Effector memory CD8-positive, alpha-beta T cell (primary cell): ENCODE measurements at regions not wholly inside any gene's neighbourhood (a gene's known extent, or its start where the extent isn't known, plus 50 kb on each side); places are given as distances from the start of the nearest gene placed in this dataset.

ENCODE experiments used
- ATAC-seq: fragments of 150-1000 bp; cut with Tn5 transposase; replicated peaks from 2 replicates; pipeline ENCODE4 v1.10.0; 2021; ENCODE audit warnings: mild to moderate bottlenecking, moderate library complexity
- DNase-seq, 3 experiments: peaks; one replicate each; pipeline ENCODE4 v3.0.0; 2021
- H3K27ac Mint-ChIP-seq, 2 donors: one replicate each; pipeline ENCODE4 v1.8.0; 2022; ENCODE audit warnings: mild to moderate bottlenecking in 2 of 2, mixed read lengths in 2 of 2, moderate library complexity in 2 of 2
- H3K27me3 Mint-ChIP-seq, 2 donors: one replicate each; pipeline ENCODE4 v1.8.0; 2022; ENCODE audit warnings: mixed read lengths in 2 of 2
- H3K36me3 Mint-ChIP-seq: one replicate; pipeline ENCODE4 v1.8.0; 2022; ENCODE audit warnings: mild to moderate bottlenecking, moderate library complexity, mixed read lengths; ENCODE audit not compliant: insufficient read depth
- H3K4me1 Mint-ChIP-seq, 2 donors: one replicate each; pipeline ENCODE4 v1.8.0; 2022; ENCODE audit warnings: low read depth in 2 of 2, mixed read lengths in 2 of 2
- H3K4me3 Mint-ChIP-seq, 2 donors: one replicate each; pipeline ENCODE4 v1.8.0; 2022; ENCODE audit warnings: mild to moderate bottlenecking in 2 of 2, mixed read lengths in 2 of 2, moderate library complexity in 2 of 2
- H3K9me3 Mint-ChIP-seq, 2 donors: one replicate each; pipeline ENCODE4 v1.8.0; 2022; ENCODE audit warnings: mixed read lengths in 2 of 2

- Mint-ChIP-seq H3K27me3 (peaks cover 6 to 10% of the 10 kb centered on the region in 2 donors), H3K4me3 (no peak overlapping the region), H3K4me1 (no peaks in the 10 kb centered on the region), H3K9me3 (peaks cover 3 to 9% of the 10 kb centered on the region in 2 donors), H3K36me3 (no peaks in the 10 kb centered on the region), H3K27ac (no peak overlapping the region)
- DNase-seq (no peak), ATAC-seq (no peak)
Observed at GRCh38 chr6:167643223-167643622, 183.5 kb upstream of the AFDN start.

GRCh38 chr6:167643716-167644115, 183.0 kb upstream of the AFDN start:
- Mint-ChIP-seq H3K36me3 (no peaks in the 10 kb centered on the region), H3K4me1 (no peaks in the 10 kb centered on the region), H3K27ac (no peak overlapping the region), H3K27me3 (peaks cover 6 to 10% of the 10 kb centered on the region in 2 donors), H3K9me3 (peaks cover 3 to 9% of the 10 kb centered on the region in 2 donors), H3K4me3 (no peak overlapping the region)
- no peak for ATAC-seq
- DNase-seq, result no peak

- no peaks in the 10 kb centered on the region for H3K4me1 Mint-ChIP-seq
- no peak overlapping the region for H3K4me3 Mint-ChIP-seq
- no peak overlapping the region for H3K27ac Mint-ChIP-seq
- ATAC-seq, result no peak
- peaks cover 3 to 9% of the 10 kb centered on the region in 2 donors for H3K9me3 Mint-ChIP-seq
- H3K27me3 Mint-ChIP-seq, result peaks cover 6 to 10% of the 10 kb centered on the region in 2 donors
- no peaks in the 10 kb centered on the region for H3K36me3 Mint-ChIP-seq
- DNase-seq, result no peak
Observed at GRCh38 chr6:167644412-167645132, 182.1 kb upstream of the AFDN start.

DNA sequence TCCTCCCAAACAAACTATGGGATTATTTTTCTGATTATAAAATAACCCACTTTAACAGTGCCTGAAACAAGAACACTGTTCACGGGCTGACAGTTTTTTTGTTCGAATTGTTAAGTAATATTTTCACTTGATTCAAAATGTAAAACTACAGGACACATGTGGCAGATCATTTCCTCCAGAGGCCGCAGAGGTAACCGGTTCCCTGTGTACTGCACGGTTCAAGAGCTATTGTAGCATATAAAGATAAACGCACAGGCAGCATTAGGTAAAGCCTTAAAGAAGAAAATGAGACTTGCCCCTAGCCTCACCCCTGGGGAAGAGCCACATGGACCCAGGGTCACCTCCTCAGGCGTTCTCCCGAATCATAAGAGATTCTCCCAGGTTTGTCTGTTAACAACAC, 181.3 kb upstream of the AFDN start:
- Mint-ChIP-seq H3K9me3 (peaks cover 3 to 9% of the 10 kb centered on the region in 2 donors), H3K4me3 (no peak overlapping the region), H3K4me1 (no peaks in the 10 kb centered on the region), H3K27me3 (peaks cover 6 to 10% of the 10 kb centered on the region in 2 donors), H3K36me3 (no peaks in the 10 kb centered on the region), H3K27ac (no peak overlapping the region)
- ATAC-seq, result no peak
- DNase-seq, result no peak

DNA sequence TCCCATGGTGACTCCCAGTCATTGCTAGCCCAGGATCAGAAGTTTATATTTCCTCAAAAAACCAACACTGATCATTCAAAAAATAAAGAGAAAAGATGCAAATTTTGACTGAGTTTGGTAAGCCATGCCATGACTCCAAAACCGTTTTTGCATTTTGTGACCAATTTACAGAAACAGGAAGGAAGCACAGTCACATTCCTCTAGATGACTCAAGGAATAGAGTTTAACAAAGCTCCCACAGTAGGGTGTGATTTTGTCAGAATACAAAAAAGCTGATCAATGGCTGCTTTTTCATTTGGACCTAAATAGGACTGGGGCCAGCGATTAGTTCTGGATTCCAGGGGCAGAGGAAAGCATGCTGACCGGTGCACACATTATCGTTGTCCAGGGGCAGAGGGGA, 179.4 kb upstream of the AFDN start:
- H3K27ac Mint-ChIP-seq, result no peak overlapping the region

GRCh38 chr6:167647737-167648470, 178.8 kb upstream of the AFDN start:
- no peak for ATAC-seq
- Mint-ChIP-seq H3K4me3 (no peak overlapping the region), H3K27me3 (peaks cover 6 to 10% of the 10 kb centered on the region in 2 donors), H3K27ac (no peak overlapping the region), H3K36me3 (no peaks in the 10 kb centered on the region), H3K4me1 (no peaks in the 10 kb centered on the region), H3K9me3 (no peaks in the 10 kb centered on the region)
- DNase-seq, result no peak

More for the DNA sequence above, 179.4 kb upstream of the AFDN start:
- Mint-ChIP-seq H3K4me3 (no peak overlapping the region), H3K4me1 (no peaks in the 10 kb centered on the region), H3K9me3 (no peaks in the 10 kb centered on the region), H3K27me3 (peaks cover 6 to 10% of the 10 kb centered on the region in 2 donors), H3K36me3 (no peaks in the 10 kb centered on the region)
- no peak for DNase-seq
- ATAC-seq, result no peak

- DNase-seq, result no peak
- ATAC-seq, result no peak
- Mint-ChIP-seq H3K4me3 (no peak overlapping the region), H3K27ac (no peak overlapping the region), H3K4me1 (no peaks in the 10 kb centered on the region), H3K36me3 (no peaks in the 10 kb centered on the region), H3K9me3 (no peaks in the 10 kb centered on the region), H3K27me3 (peaks cover 6 to 10% of the 10 kb centered on the region in 2 donors)
Observed at GRCh38 chr6:167648501-167649278, 178.0 kb upstream of the AFDN start.

DNA sequence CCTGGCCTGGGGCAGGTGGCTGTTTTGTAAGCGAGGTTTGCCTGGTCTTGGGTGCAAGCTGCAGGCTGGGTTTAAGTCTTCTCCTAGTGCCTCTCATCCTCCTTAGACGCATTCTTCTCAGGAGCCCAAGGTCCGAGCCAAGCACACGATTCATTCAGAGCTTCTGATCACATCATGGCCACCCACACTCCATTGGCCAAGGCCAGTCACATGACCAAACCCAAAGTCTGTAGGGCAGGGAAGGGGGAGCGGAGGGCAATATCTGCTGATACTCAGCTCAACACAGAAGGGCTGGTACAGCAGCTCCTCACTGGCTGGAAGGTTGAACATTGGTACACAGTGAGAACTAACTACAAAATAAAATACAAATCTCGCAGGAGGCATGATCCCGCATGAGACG, 177.2 kb upstream of the AFDN start:
- H3K36me3 Mint-ChIP-seq, result no peaks in the 10 kb centered on the region
- DNase-seq (no peak), ATAC-seq (no peak)
- no peak overlapping the region for H3K27ac Mint-ChIP-seq
- H3K4me1 Mint-ChIP-seq, result no peaks in the 10 kb centered on the region
- H3K27me3 Mint-ChIP-seq, result peaks cover 6 to 10% of the 10 kb centered on the region in 2 donors
- H3K4me3 Mint-ChIP-seq, result no peak overlapping the region
- H3K9me3 Mint-ChIP-seq, result no peaks in the 10 kb centered on the region

DNA sequence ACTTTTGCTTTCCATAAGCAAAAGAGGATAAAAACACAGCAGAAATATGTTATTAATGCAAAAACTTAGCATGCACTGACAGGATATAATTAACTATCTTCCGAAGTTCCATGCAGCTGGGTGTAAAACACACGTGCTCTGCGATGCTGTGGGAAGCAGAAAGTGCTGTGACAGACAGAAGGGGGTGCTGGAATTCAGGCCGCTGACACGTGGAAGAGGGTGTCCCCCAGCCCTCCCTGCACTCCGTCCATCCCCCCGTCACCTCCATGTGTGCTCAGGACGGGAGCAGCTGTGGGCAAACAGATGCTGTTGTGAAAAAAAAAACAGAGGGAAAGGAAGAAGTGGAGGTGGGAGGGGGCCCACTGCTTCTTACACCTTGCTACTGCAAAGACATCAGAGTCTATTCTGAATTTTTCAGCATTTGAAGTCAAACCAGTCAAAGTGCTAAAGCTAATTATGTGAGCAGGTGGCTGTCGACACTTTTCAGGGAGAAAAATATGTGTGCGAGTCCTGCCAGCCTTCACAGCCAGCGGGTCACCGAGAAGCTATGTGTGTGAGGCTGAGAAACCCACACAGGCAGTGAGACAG, 175.9 kb upstream of the AFDN start:
- no peaks in the 10 kb centered on the region for H3K36me3 Mint-ChIP-seq
- no peak for DNase-seq
- no peaks in the 10 kb centered on the region for H3K4me1 Mint-ChIP-seq

GRCh38 chr6:167651318-167652041, 175.2 kb upstream of the AFDN start:
- no peak overlapping the region for H3K27ac Mint-ChIP-seq
- no peaks in the 10 kb centered on the region for H3K36me3 Mint-ChIP-seq
- no peaks in the 10 kb centered on the region for H3K9me3 Mint-ChIP-seq
- ATAC-seq (no peak), DNase-seq (no peak)
- H3K4me1 Mint-ChIP-seq, result no peaks in the 10 kb centered on the region
- no peak overlapping the region for H3K4me3 Mint-ChIP-seq
- H3K27me3 Mint-ChIP-seq, result peaks cover 0 to 6% of the 10 kb centered on the region in 2 donors

More for the DNA sequence above, 175.9 kb upstream of the AFDN start:
- Mint-ChIP-seq H3K27me3 (peaks cover 0 to 6% of the 10 kb centered on the region in 2 donors), H3K9me3 (no peaks in the 10 kb centered on the region), H3K27ac (no peak overlapping the region), H3K4me3 (no peak overlapping the region)
- ATAC-seq, result no peak

- Mint-ChIP-seq H3K4me1 (no peaks in the 10 kb centered on the region), H3K36me3 (no peaks in the 10 kb centered on the region), H3K27me3 (peaks cover 0 to 5% of the 10 kb centered on the region in 2 donors), H3K27ac (no peak overlapping the region), H3K9me3 (no peaks in the 10 kb centered on the region), H3K4me3 (no peak overlapping the region)
- ATAC-seq, result no peak
- no peak for DNase-seq
Observed at GRCh38 chr6:167652042-167652700, 174.5 kb upstream of the AFDN start.

GRCh38 chr6:167652701-167653095, 174.0 kb upstream of the AFDN start:
- Mint-ChIP-seq H3K4me1 (no peaks in the 10 kb centered on the region), H3K4me3 (no peak overlapping the region), H3K27ac (no peak overlapping the region), H3K36me3 (no peaks in the 10 kb centered on the region), H3K27me3 (peaks cover 0 to under 1% of the 10 kb centered on the region in 2 donors), H3K9me3 (no peaks in the 10 kb centered on the region)
- ATAC-seq (no peak), DNase-seq (no peak)
